NCI-H2107 treated with DMSO at 0.1 percent for 48 hours (cell line): ENCODE measurements at regions not wholly inside any gene's neighbourhood (a gene's known extent, or its start where the extent isn't known, plus 50 kb on each side); places are given as distances from the start of the nearest gene placed in this dataset.

Experiments
- DNase-seq: peaks from one replicate; lab custom pipeline; 2025; ENCODE audit not compliant: unreplicated experiment; lab: John Stamatoyannopoulos, UW

DNA sequence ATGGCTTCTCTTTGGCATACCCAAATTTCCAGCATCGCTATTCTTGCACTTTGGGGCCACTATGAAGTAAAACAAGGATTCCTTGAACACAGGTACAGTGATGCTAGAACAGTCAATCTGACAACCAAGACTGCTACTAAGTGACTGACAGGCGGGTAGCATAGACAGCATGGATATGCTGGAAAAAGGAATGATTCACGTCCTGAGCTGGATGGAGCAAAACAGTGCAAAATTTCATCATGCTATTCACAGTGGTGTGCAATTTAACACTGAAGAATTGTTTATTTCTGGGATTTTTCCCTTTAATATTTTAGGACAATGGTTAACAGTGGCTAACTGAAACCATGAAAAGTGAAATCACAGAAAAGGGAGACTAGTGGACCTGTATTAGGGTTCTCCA, 1511.2 kb upstream of the ZEB2 start:
- no peak for DNase-seq

DNA sequence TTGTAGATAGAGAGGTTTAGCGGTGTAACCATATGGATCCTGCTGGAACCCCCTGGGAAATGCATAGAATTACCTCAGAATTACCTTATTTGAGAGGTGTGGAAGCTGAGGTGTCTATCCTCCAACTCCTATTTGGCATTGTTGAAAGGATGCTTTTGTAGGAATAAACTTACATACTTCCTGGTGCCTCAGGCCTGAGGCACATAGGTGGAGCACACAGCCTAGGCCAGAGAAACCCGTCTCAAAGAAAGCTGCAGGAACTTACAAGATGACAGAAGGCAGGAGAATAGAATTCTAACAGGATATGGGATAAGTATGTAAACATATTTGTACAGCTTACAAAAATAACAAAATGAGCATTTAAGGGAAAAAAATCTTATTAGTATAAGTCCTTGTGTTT, 1507.2 kb upstream of the ZEB2 start:
- DNase-seq: no peak

DNA sequence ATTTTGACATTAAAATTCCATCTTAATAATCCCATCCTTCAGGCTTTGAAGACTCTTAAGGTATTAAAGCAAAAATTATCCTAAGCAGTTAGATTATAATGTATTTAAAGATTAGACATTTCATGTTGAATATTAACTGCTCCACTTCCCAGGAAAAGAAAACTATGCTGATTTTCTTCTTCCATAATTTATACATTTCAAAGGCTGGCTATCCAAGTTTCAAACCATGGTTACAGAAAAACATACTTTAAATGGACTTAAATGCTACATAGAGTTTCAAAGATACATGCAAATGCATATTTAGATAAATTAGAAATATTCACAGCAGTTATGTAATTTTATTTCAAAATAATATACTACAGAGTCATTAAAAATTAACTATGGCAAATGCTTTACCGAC, 1505.6 kb upstream of the ZEB2 start:
- DNase-seq: no peak

DNA sequence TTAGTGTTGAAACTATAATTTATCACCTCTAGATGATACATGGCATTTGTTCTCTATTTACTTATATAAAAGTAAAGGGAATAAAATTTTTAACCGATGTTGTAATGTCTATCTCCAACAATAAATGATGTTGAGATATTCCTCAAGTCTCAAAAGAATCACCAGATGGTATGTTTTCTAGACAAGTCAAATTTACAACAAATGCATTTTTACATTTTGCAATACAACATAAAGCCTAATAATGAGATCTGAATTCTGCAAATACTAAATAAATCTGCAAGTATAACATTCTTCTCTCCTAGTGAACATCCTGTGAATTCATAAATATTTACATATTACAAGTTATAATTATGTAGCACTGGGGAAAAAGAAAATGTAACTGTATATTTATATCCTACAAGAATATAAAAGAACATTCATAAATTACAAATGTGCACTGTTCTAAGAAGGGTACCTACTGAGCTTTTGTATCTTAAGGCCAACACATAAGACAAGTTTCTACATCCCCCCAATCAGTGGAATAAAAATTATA, 1504.4 kb upstream of the ZEB2 start:
- DNase-seq: no peak

GRCh38 chr2:146004462-146004861, 1484.5 kb upstream of the ZEB2 start:
- DNase-seq: no peak

DNA sequence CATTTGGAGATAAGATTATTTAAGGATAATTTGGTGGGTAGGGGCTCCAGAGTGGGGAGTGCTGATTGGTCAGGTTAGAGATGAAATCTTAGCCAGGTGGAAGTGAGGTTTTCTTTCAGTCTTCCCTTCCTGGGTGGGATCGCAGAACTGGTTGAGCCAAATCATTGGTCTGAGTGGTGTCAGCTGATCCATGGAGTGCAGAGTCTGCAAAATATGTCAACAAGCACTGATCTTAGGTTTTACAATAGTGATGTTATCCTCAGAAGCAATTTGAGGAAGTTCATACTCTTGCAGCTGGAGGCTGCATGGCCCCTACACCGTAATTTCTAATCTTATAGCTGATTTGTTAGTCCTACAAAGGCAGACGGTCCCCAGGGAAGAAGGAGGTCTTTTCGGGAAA, 1483.4 kb upstream of the ZEB2 start:
- DNase-seq: no peak

DNA sequence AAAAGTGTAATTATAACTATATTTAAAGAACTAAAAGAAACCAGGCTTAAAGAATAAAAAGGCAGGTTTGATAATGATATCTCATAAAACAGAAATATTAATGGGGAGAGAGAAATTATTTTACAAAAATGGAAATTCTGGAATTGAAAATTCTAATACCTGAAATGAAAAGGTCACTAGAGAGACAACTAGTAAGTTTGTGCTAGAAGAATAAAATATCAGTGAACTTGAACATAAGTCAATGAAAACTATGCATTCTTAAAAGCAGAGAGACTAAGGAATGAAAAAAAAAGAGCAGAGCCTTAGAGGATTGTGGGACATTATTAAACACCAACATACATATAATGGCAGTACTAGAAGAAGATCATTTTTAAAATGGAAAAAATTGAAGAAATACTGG, 1475.0 kb upstream of the ZEB2 start:
- no peak for DNase-seq

- no peak for DNase-seq
Observed at GRCh38 chr2:145992572-145992971, 1472.7 kb upstream of the ZEB2 start.

GRCh38 chr2:145987793-145988192, 1467.9 kb upstream of the ZEB2 start:
- DNase-seq: no peak

GRCh38 chr2:145985517-145985916, 1465.6 kb upstream of the ZEB2 start:
- DNase-seq: no peak

DNA sequence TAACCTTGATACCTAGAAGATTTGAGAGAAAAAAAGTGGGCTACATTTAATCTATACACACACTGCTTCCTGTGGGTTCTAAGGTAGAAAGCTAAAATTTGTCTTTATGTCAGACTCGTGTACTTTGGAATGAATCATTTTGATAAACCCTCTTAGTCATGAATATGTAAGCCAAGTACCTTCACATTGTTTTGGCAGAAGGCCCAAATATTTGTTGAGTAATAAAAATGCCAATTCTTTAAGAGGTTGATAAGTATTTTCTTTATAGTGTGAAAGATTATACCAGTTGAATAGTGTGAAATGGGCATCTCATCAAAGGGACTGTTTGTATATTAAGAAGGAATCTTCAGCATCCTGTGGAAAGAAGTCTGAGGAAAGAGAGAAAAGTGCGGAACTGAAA, 1464.7 kb upstream of the ZEB2 start:
- no peak for DNase-seq

DNA sequence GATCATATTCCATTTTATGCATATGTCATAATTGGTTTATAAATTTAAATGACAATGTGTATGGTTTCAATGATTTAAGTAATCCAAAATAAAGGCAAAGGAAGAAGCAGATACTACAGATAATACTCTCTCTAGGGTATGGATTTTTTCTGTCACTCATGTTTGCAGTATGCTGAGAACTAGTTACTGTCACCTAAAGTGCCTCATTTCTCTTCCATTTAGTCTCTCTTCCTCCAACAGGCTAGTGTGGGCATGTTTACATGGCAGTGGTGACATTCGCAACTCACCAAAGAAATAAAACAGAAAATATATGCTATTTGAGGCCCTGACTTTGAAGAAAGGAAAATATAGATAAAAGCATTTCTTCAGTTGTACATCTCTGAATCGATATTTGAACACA, 1460.4 kb upstream of the ZEB2 start:
- DNase-seq: no peak

GRCh38 chr2:145975406-145975805, 1455.5 kb upstream of the ZEB2 start:
- DNase-seq: no peak

- no peak for DNase-seq
Observed at GRCh38 chr2:145961846-145962245, 1441.9 kb upstream of the ZEB2 start.

GRCh38 chr2:145960479-145961163, 1440.7 kb upstream of the ZEB2 start:
- no peak for DNase-seq

GRCh38 chr2:145958611-145959010, 1438.7 kb upstream of the ZEB2 start:
- DNase-seq: no peak

GRCh38 chr2:145957929-145958328, 1438.0 kb upstream of the ZEB2 start:
- DNase-seq: no peak

DNA sequence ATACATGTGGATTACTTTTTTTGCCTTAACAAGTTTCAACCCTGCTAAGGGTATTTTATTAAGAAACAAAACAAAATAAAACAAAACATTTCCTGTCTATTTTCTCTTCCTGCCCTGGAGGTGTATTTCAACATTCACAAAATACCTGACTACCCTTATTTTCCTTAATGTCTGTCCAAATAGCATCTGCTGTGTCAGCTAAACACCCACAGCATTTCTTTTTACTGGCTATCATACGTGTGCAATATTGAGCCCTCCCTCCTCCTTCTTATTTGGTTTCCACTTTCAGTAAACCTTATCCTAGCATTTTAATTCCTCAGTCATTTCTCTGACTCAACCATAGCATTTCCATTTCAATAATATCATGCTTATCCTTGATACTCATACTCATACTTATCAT, 1420.0 kb upstream of the ZEB2 start:
- no peak for DNase-seq

GRCh38 chr2:145935016-145935415, 1415.1 kb upstream of the ZEB2 start:
- no peak for DNase-seq

GRCh38 chr2:145931781-145932395, 1412.0 kb upstream of the ZEB2 start:
- peak; percentile 34 for DNase-seq

- no peak for DNase-seq
Observed at GRCh38 chr2:145930318-145930717, 1410.4 kb upstream of the ZEB2 start.

DNA sequence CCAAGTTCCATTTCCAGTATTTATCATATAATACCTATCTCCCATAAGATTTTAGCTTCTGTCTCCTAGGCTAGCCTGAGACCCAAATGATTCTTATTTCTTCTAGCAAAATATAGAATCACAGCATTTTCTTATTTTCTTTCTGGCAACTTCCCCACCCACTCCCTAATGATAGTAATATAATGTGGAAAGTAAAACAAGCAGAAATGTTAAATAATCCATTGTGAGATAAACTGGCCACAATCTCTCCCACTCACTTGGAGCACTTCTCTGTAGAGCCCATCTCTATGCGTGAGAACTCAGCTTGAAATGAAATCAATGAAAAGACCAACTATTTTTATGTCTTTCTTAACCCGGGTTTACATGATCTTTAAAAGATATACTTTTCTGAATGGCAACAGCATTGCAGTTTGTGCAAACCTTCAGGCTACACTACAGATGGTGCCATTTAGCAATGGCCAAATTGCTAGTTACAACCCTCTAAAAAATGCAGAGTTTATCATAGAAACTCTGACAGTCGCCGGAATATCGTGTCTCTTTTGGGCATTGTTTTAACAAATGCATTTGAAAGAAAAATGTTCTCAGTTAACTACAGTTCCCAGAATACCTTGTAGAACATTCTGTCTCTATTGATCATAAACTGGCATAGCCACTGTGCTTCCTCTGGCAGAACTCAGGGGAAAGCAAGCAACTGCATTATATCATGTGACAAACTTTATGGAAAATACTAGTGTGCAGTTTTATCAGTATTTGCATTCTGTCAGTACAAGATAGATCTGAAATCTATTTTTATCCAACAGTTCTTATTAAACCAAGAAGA, 1407.4 kb upstream of the ZEB2 start:
- DNase-seq: no peak
